Nephron (organoid): ENCODE measurements at regions not wholly inside any gene's neighbourhood (a gene's known extent, or its start where the extent isn't known, plus 50 kb on each side); places are given as distances from the start of the nearest gene placed in this dataset.

Experiments
- H3K27ac Mint-ChIP-seq, 3 experiments: 2 replicates each; pipeline ENCODE4 v1.8.0; 2020; ENCODE audit warnings: mixed read lengths in 3 of 3, mild to moderate bottlenecking in 2 of 3, moderate library complexity in 1 of 3
- H3K27me3 Mint-ChIP-seq: 2 replicates; pipeline ENCODE4 v1.8.0; 2021; ENCODE audit warnings: low read depth, mild to moderate bottlenecking, moderate library complexity, mixed read lengths
- H3K36me3 Mint-ChIP-seq: 2 replicates; pipeline ENCODE4 v1.8.0; 2020; ENCODE audit warnings: low read depth, mixed read lengths
- H3K4me1 Mint-ChIP-seq: 2 replicates; pipeline ENCODE4 v1.8.0; 2020; ENCODE audit warnings: mixed read lengths
- H3K4me3 Mint-ChIP-seq, 3 experiments: 2 replicates each; pipeline ENCODE4 v1.8.0; 2020; ENCODE audit warnings: mild to moderate bottlenecking in 3 of 3, mixed read lengths in 3 of 3, moderate library complexity in 2 of 3
- H3K9me3 Mint-ChIP-seq: 2 replicates; pipeline ENCODE4 v1.8.0; 2020; ENCODE audit warnings: mixed read lengths
- CTCF ChIP-seq, 3 experiments: fragments of 200-600 bp; sonication (generic); IDR thresholded peaks; one replicate each; pipeline ENCODE4 v1.5.0; 2021; ENCODE audit warnings: antibody characterized with exemption in 3 of 3; ENCODE audit not compliant: unreplicated experiment in 3 of 3

GRCh38 chr1:83802460-83803152 is 196.3 kb downstream of the TTLL7 start:
- Mint-ChIP-seq H3K36me3 (no peaks in the 10 kb centered on the region), H3K27me3 (no peaks in the 10 kb centered on the region), H3K27ac (peak overlapping the region in 2 of 3 experiments; percentile 33 to 38), H3K9me3 (no peaks in the 10 kb centered on the region), H3K4me3 (no peak overlapping the region), H3K4me1 (peaks cover 35% of the 10 kb centered on the region)
- no peak for TF ChIP-seq CTCF (IDR thresholded peaks at IDR 0.05; ENCODE audit: unreplicated experiment in 3 of 3)

- no peaks in the 10 kb centered on the region for H3K27me3 Mint-ChIP-seq
- H3K9me3 Mint-ChIP-seq: no peaks in the 10 kb centered on the region
- no peak for TF ChIP-seq CTCF (IDR thresholded peaks at IDR 0.05; ENCODE audit: unreplicated experiment in 3 of 3)
- peak overlapping the region; percentile 16 to 38 (median 33) for H3K27ac Mint-ChIP-seq
- H3K4me3 Mint-ChIP-seq: no peak overlapping the region
- H3K4me1 Mint-ChIP-seq: peaks cover 35% of the 10 kb centered on the region
- no peaks in the 10 kb centered on the region for H3K36me3 Mint-ChIP-seq
These were observed 196.9 kb downstream of the TTLL7 start for GRCh38 chr1:83802023-83802422.

- H3K36me3 Mint-ChIP-seq: no peaks in the 10 kb centered on the region
- H3K9me3 Mint-ChIP-seq: no peaks in the 10 kb centered on the region
These were observed 198.9 kb downstream of the TTLL7 start for GRCh38 chr1:83800066-83800465.

GRCh38 chr1:83799594-83799993 is 199.3 kb downstream of the TTLL7 start:
- no peaks in the 10 kb centered on the region for H3K27me3 Mint-ChIP-seq
- no peak for TF ChIP-seq CTCF (IDR thresholded peaks at IDR 0.05; ENCODE audit: unreplicated experiment in 3 of 3)
- peak overlapping the region; percentile 19 to 46 (median 33) for H3K27ac Mint-ChIP-seq
- H3K4me1 Mint-ChIP-seq: peaks cover 39% of the 10 kb centered on the region
- no peaks in the 10 kb centered on the region for H3K36me3 Mint-ChIP-seq
- H3K4me3 Mint-ChIP-seq: no peak overlapping the region
- no peaks in the 10 kb centered on the region for H3K9me3 Mint-ChIP-seq

More at GRCh38 chr1:83800066-83800465, 198.9 kb downstream of the TTLL7 start:
- TF ChIP-seq CTCF (IDR thresholded peaks at IDR 0.05; ENCODE audit: unreplicated experiment in 3 of 3): no peak
- Mint-ChIP-seq H3K4me3 (no peak overlapping the region), H3K4me1 (peaks cover 39% of the 10 kb centered on the region), H3K27ac (peak overlapping the region in 2 of 3 experiments; percentile 19 to 30), H3K27me3 (no peaks in the 10 kb centered on the region)

GRCh38 chr1:83798965-83799364 is 200.0 kb downstream of the TTLL7 start:
- TF ChIP-seq CTCF (IDR thresholded peaks at IDR 0.05; ENCODE audit: unreplicated experiment in 3 of 3): no peak
- H3K27ac Mint-ChIP-seq: peak overlapping the region; percentile 26 to 46 (median 33)
- H3K4me3 Mint-ChIP-seq: no peak overlapping the region
- no peaks in the 10 kb centered on the region for H3K36me3 Mint-ChIP-seq
- peaks cover 42% of the 10 kb centered on the region for H3K4me1 Mint-ChIP-seq
- no peaks in the 10 kb centered on the region for H3K9me3 Mint-ChIP-seq
- no peaks in the 10 kb centered on the region for H3K27me3 Mint-ChIP-seq

- no peak for TF ChIP-seq CTCF (IDR thresholded peaks at IDR 0.05; ENCODE audit: unreplicated experiment in 3 of 3)
- Mint-ChIP-seq H3K4me3 (no peak overlapping the region), H3K9me3 (no peaks in the 10 kb centered on the region)
These were observed 202.5 kb downstream of the TTLL7 start for GRCh38 chr1:83796409-83796808.

More at GRCh38 chr1:83796409-83796808, 202.5 kb downstream of the TTLL7 start:
- no peaks in the 10 kb centered on the region for H3K36me3 Mint-ChIP-seq
- peaks cover 31% of the 10 kb centered on the region for H3K4me1 Mint-ChIP-seq
- peak overlapping the region in 1 of 3 experiments; percentile 13 for H3K27ac Mint-ChIP-seq
- H3K27me3 Mint-ChIP-seq: no peaks in the 10 kb centered on the region
